ENCODE measurements at regions not wholly inside any gene's neighbourhood (a gene's known extent, or its start where the extent isn't known, plus 50 kb on each side); places are given as distances from the start of the nearest gene placed in this dataset.

GRCh38 chr9:28610339-28610738 lies 1037.1 kb upstream of the C9orf72 start:
- TF ChIP-seq, protein P1, sequence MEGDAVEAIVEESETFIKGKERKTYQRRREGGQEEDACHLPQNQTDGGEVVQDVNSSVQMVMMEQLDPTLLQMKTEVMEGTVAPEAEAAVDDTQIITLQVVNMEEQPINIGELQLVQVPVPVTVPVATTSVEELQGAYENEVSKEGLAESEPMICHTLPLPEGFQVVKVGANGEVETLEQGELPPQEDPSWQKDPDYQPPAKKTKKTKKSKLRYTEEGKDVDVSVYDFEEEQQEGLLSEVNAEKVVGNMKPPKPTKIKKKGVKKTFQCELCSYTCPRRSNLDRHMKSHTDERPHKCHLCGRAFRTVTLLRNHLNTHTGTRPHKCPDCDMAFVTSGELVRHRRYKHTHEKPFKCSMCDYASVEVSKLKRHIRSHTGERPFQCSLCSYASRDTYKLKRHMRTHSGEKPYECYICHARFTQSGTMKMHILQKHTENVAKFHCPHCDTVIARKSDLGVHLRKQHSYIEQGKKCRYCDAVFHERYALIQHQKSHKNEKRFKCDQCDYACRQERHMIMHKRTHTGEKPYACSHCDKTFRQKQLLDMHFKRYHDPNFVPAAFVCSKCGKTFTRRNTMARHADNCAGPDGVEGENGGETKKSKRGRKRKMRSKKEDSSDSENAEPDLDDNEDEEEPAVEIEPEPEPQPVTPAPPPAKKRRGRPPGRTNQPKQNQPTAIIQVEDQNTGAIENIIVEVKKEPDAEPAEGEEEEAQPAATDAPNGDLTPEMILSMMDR (conservative IDR thresholded peaks at IDR 0.05) = no peak
- no peak for TF ChIP-seq ZFX (IDR thresholded peaks at IDR 0.05)
- no peak overlapping the region for H3K27ac ChIP-seq

DNA sequence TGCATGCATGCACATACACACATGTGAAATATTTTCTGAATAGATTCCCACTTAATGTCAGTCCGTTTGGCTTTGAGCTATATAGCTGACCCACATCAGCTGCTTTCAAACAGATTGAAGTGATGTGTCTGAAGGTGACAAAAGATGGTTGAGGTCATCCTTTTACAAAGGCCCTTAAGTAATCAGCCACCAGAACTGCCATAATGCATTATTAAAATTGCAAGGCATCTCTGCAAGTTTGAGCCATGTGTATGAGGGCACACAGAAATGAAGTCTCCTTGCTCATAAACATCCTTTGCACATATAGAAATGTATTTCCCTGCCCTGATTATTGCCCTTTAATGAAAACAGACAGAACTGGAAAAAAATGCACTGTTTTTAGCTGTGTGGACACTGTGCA lies 1043.0 kb upstream of the C9orf72 start:
- no peak overlapping the region for H3K27ac ChIP-seq
- no peak for TF ChIP-seq ZFX (IDR thresholded peaks at IDR 0.05)
- TF ChIP-seq, protein P1 (conservative IDR thresholded peaks at IDR 0.05) = no peak

- TF ChIP-seq ZFX (IDR thresholded peaks at IDR 0.05) = no peak
- TF ChIP-seq, protein P1 (conservative IDR thresholded peaks at IDR 0.05) = no peak
- H3K27ac ChIP-seq = no peak overlapping the region
Observed at GRCh38 chr9:28620011-28620410, 1046.7 kb upstream of the C9orf72 start.

DNA sequence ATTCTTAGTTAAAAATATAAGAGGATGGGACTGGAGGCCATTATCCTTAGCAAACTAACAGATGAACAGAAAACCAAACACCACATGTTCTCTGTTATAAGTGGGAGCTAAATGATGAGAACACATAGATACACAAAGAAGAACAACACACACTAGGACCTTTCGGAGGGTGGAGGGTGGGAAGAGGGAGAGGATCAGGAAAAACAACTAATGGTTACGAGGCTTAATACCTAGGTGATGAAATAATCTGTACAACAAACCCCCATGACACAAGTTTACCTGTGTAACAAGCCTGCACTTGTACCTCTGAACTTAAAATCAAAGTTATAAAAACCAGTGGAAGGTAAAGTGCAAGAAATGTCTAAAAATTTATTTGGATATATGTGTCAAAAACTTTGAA lies 1047.4 kb upstream of the C9orf72 start:
- no peak overlapping the region for H3K27ac ChIP-seq
- no peak for TF ChIP-seq ZFX (IDR thresholded peaks at IDR 0.05)
- TF ChIP-seq, protein P1 (conservative IDR thresholded peaks at IDR 0.05) = no peak

DNA sequence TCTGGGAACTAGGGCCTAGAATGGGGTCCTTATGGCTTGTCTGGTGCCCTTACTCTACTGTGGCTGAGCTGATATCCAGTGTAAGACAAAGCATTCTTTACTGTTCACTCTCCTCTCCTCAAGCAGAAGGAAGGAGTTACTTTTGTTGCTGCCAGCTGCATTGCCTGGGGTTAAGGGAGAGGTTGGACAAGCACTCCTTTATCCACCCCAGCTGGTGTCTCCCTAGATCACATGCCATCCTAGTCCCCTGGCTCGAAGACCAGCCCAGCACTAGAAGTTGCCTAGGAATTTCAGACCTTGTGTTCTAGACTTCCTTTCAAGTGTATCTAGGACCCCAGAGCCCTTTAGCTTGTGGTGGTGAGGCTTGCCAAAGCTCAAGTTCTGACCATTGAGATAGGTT lies 1051.5 kb upstream of the C9orf72 start:
- TF ChIP-seq, protein P1 (conservative IDR thresholded peaks at IDR 0.05) = no peak
- no peak for TF ChIP-seq ZFX (IDR thresholded peaks at IDR 0.05)
- H3K27ac ChIP-seq = no peak overlapping the region

DNA sequence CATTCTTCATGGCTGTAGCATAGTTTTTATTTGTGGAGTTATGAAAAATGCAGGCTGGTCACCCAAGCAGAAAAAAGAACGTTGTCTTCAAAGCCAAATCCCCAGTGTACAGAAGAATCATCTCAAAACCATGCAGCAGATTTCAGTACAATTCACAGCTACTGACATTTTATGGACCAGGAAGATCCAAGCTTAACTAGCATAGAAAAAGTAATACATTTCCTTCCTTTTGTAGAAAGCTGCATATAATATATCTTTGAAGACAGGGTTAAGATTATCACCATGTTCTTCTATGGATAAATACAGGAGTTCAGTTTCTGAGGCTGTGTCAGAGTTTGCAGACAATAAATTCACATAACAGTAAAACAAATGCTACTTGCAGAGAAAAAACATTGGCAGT lies 1054.8 kb upstream of the C9orf72 start:
- no peak for TF ChIP-seq ZFX (IDR thresholded peaks at IDR 0.05)
- TF ChIP-seq, protein P1 (conservative IDR thresholded peaks at IDR 0.05) = no peak
- no peak overlapping the region for H3K27ac ChIP-seq

- TF ChIP-seq, protein P1 (conservative IDR thresholded peaks at IDR 0.05) = peak; percentile 50
- TF ChIP-seq ZFX (IDR thresholded peaks at IDR 0.05) = no peak
- no peak overlapping the region for H3K27ac ChIP-seq
Observed at GRCh38 chr9:28648723-28649122, 1075.4 kb upstream of the C9orf72 start.

Data from C4-2B (cell line).